Astrocyte (in vitro differentiated cells and primary cell): ENCODE measurements at regions not wholly inside any gene's neighbourhood (a gene's known extent, or its start where the extent isn't known, plus 50 kb on each side); places are given as distances from the start of the nearest gene placed in this dataset.

ENCODE experiments used
- CTCF ChIP-seq: IDR thresholded peaks from 2 replicates; pipeline ENCODE4 v1.5.1; 2011; ENCODE audit warnings: low read depth, mild to moderate bottlenecking, inconsistent platforms, low read length, moderate library complexity; ENCODE audit not compliant: insufficient read depth
- EZH2 ChIP-seq: IDR thresholded peaks from 2 replicates; pipeline ENCODE4 v1.6.1; 2012; ENCODE audit warnings: mild to moderate bottlenecking, low read length, inconsistent platforms; ENCODE audit not compliant: insufficient read depth

DNA sequence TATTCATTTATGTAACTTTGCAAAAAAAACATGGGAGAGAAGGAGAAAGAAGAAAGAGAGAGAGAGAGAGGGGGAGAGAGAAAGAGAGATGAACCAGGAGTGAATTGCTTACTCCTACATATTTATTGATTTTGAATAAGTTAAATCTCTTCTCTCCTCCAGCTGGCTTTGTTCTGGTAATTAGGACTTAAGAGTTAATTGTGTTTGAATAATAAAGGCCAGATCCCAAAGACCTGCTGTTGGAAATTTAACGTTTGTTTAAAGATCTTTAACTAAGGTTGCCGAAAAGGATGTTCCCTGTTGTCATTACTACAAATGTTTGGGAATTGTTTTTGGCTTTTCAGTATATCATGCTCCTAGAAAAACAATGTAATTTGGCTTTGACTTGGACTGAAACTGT lies 473.0 kb downstream of the TUSC1 start:
- TF ChIP-seq CTCF = no peak
- no peak for TF ChIP-seq EZH2
